Hepatic stellate cell (primary cell): ENCODE measurements at regions not wholly inside any gene's neighbourhood (a gene's known extent, or its start where the extent isn't known, plus 50 kb on each side); places are given as distances from the start of the nearest gene placed in this dataset.
"Not testable (repeated sequence)": the region's sequence is repeated elsewhere in the genome, so short reads cannot be mapped to it uniquely, and the experiment has no call there.

Experiments
- DNase-seq: peaks from one replicate; pipeline ENCODE4 v3.0.0; 2011; ENCODE audit warnings: low spot score

- no peak for DNase-seq
These were observed 628.0 kb downstream of the TMEM114 start for GRCh38 chr16:7962091-7962879.

DNA sequence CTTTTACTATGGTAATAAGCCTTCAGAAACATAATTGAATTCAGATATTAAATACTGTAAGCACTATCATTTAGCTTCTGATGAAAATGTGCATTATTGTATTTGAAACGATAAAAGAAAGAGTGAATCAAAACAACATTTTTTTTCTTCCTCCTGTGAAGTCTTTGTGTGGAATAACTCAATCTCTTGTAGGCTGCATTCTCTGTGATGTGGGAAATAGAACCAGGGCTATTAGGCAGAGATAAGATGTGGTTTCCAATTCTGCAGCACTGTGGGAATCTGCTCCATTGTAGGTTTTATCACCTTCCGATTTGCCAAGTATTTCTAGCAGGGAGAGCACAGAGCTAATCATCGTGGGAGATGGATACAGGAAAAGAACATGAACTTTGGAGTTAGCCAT is 624.5 kb downstream of the RBFOX1 start:
- no peak for DNase-seq

- DNase-seq: no peak
These were observed 620.7 kb downstream of the RBFOX1 start for GRCh38 chr16:7953360-7953759.

DNA sequence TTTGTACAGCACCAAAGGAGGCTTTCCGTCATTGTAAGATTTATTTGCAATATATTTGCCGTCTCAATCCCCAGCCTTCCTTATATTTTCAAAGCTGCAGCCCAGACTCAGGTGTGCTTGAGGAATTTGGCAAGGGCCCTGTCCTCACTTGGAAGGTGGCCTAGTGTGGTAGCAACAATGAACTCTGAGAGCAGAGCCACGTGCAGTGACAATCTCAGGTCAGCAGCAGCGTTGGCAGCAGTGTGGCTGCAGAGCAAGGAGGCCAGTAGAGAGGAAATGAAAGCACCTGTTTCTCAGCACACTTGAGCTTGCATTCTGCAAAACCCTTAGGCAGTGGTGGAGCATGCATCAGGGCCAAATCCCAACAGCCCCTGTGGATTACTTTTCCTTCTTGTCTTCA is 613.5 kb downstream of the RBFOX1 start:
- no peak for DNase-seq

- DNase-seq: no peak
These were observed 605.5 kb downstream of the RBFOX1 start for GRCh38 chr16:7938175-7938574.

DNA sequence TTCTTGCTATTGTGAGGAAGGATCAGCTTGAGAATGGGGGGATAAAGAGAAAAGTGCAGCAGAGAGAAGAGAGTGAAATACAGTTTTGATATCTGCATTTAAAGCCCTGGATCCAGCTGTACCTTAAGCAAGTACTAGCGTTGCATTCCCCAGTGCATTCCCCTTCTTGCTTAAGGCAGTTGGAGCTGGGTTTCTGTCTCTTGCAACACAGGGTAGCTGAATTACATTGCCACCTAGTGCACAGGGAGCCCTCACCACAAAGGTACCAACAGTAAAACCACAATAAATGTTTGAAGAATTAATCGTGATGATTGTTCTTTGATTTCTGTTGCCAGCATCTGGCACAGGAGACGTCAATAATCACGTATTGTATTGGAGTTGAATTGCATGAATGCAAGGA is 588.7 kb downstream of the RBFOX1 start:
- DNase-seq: no peak

GRCh38 chr16:7919782-7920181 is 587.1 kb downstream of the RBFOX1 start:
- DNase-seq: no peak

GRCh38 chr16:7914748-7915147 is 582.1 kb downstream of the RBFOX1 start:
- DNase-seq: no peak

GRCh38 chr16:7912132-7912531 is 579.5 kb downstream of the RBFOX1 start:
- DNase-seq: no peak

DNA sequence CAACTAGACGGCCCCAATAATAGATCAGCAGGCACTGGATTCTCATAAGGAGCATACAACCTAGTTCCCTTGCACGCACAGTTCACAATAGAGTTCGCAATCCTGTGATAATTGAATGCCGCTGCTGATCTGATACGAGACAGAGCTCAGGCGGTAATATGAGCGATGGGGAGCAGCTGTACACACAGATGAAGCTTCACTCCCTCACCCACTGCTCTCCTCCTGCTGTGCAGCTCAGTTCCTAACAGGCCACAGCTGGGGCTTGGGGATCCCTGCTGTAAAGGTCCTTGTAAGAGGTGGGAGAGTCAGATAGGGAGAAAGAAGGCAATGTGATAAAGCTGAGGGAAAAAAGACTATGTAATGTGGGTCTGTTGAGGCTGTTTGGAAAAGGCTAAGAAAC is 577.5 kb downstream of the RBFOX1 start:
- no peak for DNase-seq

DNA sequence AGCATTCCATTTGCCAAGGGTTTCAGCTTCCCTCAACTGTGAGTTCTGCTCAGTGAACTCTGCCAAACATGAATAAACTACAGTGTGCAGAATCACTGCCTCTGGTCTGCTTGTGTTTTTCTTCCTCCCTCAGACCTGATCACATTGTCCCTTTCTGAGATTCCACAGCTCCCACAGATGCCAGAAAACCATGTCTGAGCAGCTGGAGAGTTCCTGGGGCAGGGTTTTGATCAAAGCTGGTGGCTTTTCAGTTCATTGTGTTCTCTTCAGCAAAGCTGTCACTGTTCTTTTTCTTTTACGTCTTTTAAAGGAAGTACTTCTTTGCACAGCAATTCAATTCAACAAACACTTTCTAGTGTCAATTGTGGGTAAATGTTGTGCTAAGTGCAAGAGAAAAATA is 555.8 kb downstream of the RBFOX1 start:
- no peak for DNase-seq

DNA sequence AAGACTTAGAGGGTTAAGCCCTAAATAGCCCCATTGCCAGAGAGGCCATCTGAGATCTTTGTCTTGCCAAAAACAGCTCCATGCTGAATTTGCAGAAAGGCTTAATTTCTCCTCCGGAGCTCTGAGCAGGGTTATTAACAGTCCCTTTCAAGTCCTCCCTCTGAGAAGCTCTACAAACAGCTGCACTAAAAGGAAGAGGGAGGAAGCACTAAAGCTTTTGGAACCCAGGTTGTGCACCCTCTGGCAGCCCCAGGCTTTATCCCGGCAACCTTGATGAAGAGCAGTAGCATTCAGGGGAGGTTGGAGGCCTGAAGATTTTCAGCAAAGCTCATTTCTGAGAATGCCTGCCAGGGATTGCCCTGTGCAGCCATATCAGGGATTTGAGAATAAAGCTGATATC is 554.7 kb downstream of the RBFOX1 start:
- no peak for DNase-seq

GRCh38 chr16:7871979-7872378 is 539.3 kb downstream of the RBFOX1 start:
- no peak for DNase-seq

DNA sequence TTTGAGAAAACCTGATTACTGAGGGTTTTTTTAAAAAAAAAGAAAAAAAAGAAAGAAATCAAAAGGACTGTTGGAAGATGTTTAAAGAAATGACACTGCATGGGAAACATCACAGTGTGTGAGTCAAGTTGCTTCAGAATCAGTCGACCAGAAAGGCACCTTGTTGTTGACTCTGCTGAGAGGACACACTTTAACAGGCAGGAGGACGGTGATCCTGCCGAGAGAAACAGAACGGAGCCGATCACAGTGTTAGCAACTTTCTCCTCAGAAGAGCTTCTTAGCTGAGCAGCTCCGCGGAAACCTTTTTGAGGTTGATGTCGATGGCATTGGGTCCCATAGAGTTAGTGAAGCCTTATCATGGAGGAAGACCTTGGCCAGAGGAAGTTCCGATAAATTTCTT is 538.7 kb downstream of the RBFOX1 start:
- no peak for DNase-seq

DNA sequence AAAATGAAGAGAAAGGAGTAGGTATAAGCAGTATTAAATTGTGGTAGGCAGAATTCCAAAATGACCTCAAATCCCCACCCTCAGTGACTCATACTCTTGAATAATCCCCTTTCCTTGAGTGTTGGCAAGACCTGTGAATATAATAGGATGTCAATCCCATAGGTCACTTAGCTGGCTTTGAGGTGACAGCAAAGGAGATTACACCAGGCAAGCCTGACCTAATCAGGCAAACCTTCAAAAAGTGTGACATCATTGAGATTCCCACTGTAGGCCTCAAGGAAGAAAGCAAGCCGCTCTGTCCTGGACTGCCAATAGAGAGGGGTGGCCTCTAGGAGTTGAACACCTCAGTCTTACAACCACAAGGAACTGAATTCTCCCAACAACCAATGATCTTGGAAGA is 535.2 kb downstream of the RBFOX1 start:
- no peak for DNase-seq

GRCh38 chr16:7866144-7866543 is 533.5 kb downstream of the RBFOX1 start:
- no peak for DNase-seq

DNA sequence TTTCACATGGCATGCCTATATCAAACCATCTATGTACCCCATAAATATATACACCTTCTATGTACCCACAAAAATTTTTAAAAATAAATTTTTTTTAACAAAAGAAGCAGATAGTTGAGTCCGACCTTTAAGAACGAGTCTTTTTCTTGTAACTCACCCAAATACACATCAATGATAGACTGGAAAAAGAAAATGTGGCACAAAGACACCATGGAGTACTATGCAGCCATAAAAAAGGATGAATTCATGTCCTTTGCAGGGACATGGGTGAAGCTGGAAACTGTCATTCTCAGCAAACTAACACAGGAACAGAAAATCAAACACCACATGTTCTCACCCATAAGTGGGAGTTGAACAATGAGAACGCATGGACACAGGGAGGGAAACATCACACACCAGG is 532.7 kb downstream of the RBFOX1 start:
- DNase-seq: not testable (repeated sequence)

DNA sequence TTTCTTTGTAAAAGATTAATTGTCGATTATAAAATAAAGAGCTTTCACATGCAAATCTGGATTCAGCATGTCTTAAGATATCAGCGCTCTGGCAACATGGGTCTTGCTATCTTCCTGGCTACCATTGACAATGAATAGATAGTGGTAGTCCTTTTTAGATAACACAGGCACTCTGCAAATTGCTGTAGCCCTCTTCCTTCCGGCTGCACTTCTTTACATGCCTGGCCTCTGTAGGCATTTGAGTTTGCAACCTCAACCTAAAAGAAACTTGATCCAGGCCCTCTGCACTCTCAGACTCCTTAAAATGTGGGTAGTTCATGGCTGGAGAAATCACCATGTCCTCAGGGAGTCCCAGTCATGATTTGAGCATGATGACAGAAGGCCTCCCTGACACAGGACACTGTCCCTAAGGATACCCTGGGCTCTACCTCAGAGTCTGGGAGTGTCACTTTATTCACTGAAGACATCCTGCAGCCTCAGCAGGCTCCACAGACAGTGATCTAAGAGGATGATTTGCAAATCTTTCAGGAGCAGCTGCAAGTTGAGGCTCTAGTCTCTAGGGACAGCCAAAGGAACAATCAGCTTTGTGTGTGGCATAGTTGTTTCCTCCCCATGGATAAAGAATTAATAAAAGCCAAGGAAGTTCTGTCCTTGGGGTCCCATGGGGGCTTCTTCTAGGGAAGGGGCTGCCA is 529.4 kb downstream of the RBFOX1 start:
- DNase-seq: no peak

DNA sequence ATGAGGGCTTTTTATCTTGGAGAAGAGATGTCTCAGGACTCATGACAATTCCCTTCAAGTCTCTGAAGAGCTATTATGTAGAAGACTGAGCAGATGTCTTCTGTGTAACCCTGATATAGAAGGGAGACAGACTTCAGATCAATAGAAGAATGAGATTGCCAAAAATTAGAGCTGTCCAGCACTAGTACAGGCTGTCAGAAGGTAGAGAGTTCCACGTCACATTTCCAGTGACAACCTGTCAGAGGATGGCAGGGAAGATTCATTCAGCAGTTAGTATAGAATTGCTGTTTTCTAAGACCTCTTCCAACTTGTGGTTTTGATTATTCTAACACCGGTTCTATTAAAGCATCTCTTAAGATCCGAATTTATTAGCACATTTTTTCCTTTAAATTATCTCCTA is 520.6 kb downstream of the RBFOX1 start:
- no peak for DNase-seq

DNA sequence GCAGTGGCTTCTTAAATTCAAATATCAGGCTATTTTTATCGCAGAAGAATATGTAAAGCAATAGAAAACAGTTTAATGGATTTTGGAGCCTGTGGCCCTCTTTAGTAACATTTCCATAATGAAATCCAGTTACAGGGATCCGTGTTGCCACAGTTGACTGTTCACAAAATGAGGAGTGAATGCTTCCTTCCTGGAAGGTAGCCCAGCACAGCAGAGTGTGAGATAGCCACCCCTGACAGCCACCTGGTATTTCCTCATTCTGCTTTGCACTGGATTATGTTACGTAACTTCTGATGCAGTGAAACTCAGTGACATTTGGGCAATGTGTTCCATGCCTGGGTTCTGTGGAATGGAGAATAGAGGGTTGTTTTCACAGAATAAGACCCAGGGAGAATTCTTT is 517.2 kb downstream of the RBFOX1 start:
- no peak for DNase-seq

DNA sequence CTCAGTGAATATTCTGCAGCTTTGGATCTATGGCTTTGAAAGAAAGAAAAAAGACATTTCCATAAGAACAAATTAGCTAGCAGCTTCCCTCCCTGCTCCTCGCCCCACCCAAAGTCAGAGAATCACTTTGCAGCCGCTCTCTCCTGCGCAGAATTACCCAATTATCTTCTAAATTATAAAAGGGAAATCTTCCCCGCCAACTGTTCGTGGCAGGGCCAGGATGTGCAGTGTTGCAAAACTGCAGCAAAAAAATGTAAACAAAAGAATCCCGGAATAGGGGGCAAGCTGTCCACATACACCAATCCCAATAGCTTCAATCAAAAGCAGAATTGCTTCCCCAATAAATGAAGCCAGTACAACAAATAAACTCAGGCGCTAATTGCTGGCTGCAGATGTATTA is 510.6 kb downstream of the RBFOX1 start:
- DNase-seq: no peak

- no peak for DNase-seq
These were observed 506.9 kb downstream of the RBFOX1 start for GRCh38 chr16:7839568-7839967.

DNA sequence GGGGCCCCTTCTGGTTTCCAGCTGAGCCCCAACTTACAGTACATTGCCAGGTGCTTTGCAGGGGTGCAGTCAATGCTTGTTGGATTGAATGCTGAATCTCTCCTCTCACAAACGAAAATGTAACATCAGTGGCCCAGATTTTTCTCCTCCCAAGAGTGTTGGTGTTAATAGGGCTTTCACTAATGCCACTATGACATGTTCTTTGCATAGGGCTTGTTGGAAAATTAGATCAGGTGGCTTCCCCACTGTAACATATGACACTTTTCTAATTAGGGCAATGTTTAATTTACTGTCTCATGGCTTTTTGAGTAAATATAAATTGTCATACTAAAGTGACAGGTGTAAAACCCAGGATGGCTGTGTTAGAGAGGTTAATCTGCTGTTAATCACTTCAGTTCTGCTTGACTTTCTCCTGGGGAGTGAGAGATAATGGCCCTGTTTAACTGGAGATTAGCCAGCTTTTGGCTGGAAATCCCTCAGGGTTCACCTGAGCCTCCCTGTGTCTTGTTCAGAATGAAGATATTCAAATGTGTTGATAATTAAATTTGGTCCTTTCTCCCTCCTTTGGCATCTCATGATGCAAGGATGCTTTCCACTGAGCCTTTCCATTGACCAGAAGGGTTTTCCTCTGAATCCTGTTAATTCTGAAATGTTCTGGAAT is 502.3 kb downstream of the RBFOX1 start:
- no peak for DNase-seq
